AG09309 (cell line): ENCODE measurements at regions not wholly inside any gene's neighbourhood (a gene's known extent, or its start where the extent isn't known, plus 50 kb on each side); places are given as distances from the start of the nearest gene placed in this dataset.

Source experiments
- DNase-seq: peaks from one replicate; pipeline ENCODE4 v3.0.0-alpha.2; 2010; ENCODE audit warnings: low read depth
- H3K4me3 ChIP-seq: 2 replicates; pipeline ENCODE4 v1.5.1; 2011; ENCODE audit warnings: mild to moderate bottlenecking, low read depth, low read length, moderate library complexity; ENCODE audit not compliant: control insufficient read depth
- CTCF ChIP-seq: IDR thresholded peaks from 2 replicates; pipeline ENCODE4 v1.5.1; 2011; ENCODE audit warnings: mild to moderate bottlenecking, low read depth, low read length, inconsistent platforms; ENCODE audit not compliant: insufficient read depth, control insufficient read depth; ENCODE audit errors: missing control alignments

- no peak overlapping the region for H3K4me3 ChIP-seq
- TF ChIP-seq CTCF: no peak
- DNase-seq: no peak
Measured at GRCh38 chr14:49306152-49306751, 279.9 kb downstream of the RPS29 start.

GRCh38 chr14:49303946-49304516, 282.1 kb downstream of the RPS29 start:
- no peak overlapping the region for H3K4me3 ChIP-seq
- TF ChIP-seq CTCF: no peak
- no peak for DNase-seq

- TF ChIP-seq CTCF: no peak
- no peak for DNase-seq
- no peak overlapping the region for H3K4me3 ChIP-seq
Measured at GRCh38 chr14:49297102-49297501, 289.1 kb downstream of the RPS29 start.

- no peak for DNase-seq
- no peak for TF ChIP-seq CTCF
- no peak overlapping the region for H3K4me3 ChIP-seq
Measured at GRCh38 chr14:49294621-49295148, 291.5 kb downstream of the RPS29 start.

- H3K4me3 ChIP-seq: no peak overlapping the region
- no peak for TF ChIP-seq CTCF
- no peak for DNase-seq
Measured at GRCh38 chr14:49287004-49287403, 299.2 kb downstream of the RPS29 start.

- H3K4me3 ChIP-seq: no peak overlapping the region
- TF ChIP-seq CTCF: no peak
- no peak for DNase-seq
Measured at GRCh38 chr14:49286257-49286983, 299.8 kb downstream of the RPS29 start.
